ENCODE measurements at regions not wholly inside any gene's neighbourhood (a gene's known extent, or its start where the extent isn't known, plus 50 kb on each side); places are given as distances from the start of the nearest gene placed in this dataset.

DNA sequence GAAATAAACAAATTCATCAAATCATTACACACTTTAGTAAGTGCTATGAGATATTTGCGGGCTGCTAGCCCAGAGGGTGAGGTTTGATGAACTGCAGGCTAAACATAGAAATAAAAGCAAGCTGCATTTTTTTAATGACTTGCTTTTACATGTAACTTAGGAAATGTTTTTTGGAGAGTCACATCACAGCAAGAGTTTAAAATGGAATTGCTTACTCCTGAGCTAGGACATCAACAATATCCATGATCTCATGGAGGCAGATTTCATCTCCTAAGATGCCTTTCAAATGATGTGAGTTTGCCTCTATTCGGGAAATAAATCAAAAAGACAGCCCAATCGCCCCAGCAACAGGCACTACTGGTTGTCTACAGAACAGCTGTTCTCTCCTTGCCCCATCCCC is 73.4 kb upstream of the CD44 start:
- H3K4me3 ChIP-seq (ENCODE audit: low read depth in 1 of 3, low read length in 3 of 3): no peak overlapping the region
- no peak overlapping the region for H3K9ac ChIP-seq (ENCODE audit: low read depth in 1 of 2, low read length in 2 of 2)
- no peaks in the 10 kb centered on the region for H3K4me1 ChIP-seq (ENCODE audit: control insufficient read depth in 4 of 4, insufficient read depth in 4 of 4, low read length in 3 of 4)
- no peaks in the 10 kb centered on the region for H3K27me3 ChIP-seq (ENCODE audit: control insufficient read depth in 4 of 4, insufficient read depth in 4 of 4, low read length in 3 of 4)
- H3K9me3 ChIP-seq (ENCODE audit: control insufficient read depth in 4 of 4, low read length in 3 of 4): no peaks in the 10 kb centered on the region
- no peaks in the 10 kb centered on the region for H3K36me3 ChIP-seq (ENCODE audit: control insufficient read depth in 4 of 4, insufficient read depth in 3 of 4, low read depth in 1 of 4, low read length in 3 of 4)
- no peak for TF ChIP-seq FOXA1 (IDR thresholded peaks at IDR 0.05)
- TF ChIP-seq, protein P1, sequence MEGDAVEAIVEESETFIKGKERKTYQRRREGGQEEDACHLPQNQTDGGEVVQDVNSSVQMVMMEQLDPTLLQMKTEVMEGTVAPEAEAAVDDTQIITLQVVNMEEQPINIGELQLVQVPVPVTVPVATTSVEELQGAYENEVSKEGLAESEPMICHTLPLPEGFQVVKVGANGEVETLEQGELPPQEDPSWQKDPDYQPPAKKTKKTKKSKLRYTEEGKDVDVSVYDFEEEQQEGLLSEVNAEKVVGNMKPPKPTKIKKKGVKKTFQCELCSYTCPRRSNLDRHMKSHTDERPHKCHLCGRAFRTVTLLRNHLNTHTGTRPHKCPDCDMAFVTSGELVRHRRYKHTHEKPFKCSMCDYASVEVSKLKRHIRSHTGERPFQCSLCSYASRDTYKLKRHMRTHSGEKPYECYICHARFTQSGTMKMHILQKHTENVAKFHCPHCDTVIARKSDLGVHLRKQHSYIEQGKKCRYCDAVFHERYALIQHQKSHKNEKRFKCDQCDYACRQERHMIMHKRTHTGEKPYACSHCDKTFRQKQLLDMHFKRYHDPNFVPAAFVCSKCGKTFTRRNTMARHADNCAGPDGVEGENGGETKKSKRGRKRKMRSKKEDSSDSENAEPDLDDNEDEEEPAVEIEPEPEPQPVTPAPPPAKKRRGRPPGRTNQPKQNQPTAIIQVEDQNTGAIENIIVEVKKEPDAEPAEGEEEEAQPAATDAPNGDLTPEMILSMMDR (IDR thresholded peaks at IDR 0.05; ENCODE audit: low read depth, low read length, missing input control): no peak
- no peak for TF ChIP-seq JUND (IDR thresholded peaks at IDR 0.05)
- TF ChIP-seq RAD21 (IDR thresholded peaks at IDR 0.05): no peak
- no peak for TF ChIP-seq HNF4G (IDR thresholded peaks at IDR 0.05)
- TF ChIP-seq NR2F2 (IDR thresholded peaks at IDR 0.05): no peak
- no peak for TF ChIP-seq HNF4A (conservative IDR thresholded peaks at IDR 0.05)
- TF ChIP-seq FOXA2 (IDR thresholded peaks at IDR 0.05): no peak
- TF ChIP-seq, protein P2, sequence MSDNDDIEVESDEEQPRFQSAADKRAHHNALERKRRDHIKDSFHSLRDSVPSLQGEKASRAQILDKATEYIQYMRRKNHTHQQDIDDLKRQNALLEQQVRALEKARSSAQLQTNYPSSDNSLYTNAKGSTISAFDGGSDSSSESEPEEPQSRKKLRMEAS (IDR thresholded peaks at IDR 0.05): no peak
- no peak for TF ChIP-seq RXRA (IDR thresholded peaks at IDR 0.05)
- TF ChIP-seq SP1 (IDR thresholded peaks at IDR 0.05): no peak
- H3K27ac ChIP-seq (ENCODE audit: low read depth in 1 of 2, low read length in 2 of 2): no peak overlapping the region
- no peak for DNase-seq (ENCODE audit: low spot score)
- WGBS: 81% methylated on average over 3 of the region's 3 CpGs

GRCh38 chr11:35066030-35066429 is 72.9 kb upstream of the CD44 start:
- no peaks in the 10 kb centered on the region for H3K27me3 ChIP-seq (ENCODE audit: control insufficient read depth in 4 of 4, insufficient read depth in 4 of 4, low read length in 3 of 4)
- H3K4me1 ChIP-seq (ENCODE audit: control insufficient read depth in 4 of 4, insufficient read depth in 4 of 4, low read length in 3 of 4): no peaks in the 10 kb centered on the region
- WGBS: 68% methylated on average over 1 of the region's 1 CpG
- H3K27ac ChIP-seq (ENCODE audit: low read depth in 1 of 2, low read length in 2 of 2): no peak overlapping the region
- TF ChIP-seq TAF1 (conservative IDR thresholded peaks at IDR 0.05): no peak
- TF ChIP-seq RXRA (IDR thresholded peaks at IDR 0.05): no peak
- TF ChIP-seq ZBTB33 (IDR thresholded peaks at IDR 0.05): no peak
- TF ChIP-seq FOXA1 (IDR thresholded peaks at IDR 0.05): no peak
- TF ChIP-seq, protein P2 (IDR thresholded peaks at IDR 0.05): no peak
- no peak for TF ChIP-seq RAD21 (IDR thresholded peaks at IDR 0.05)
- TF ChIP-seq FOXA2 (IDR thresholded peaks at IDR 0.05): no peak
- TF ChIP-seq, protein P3, sequence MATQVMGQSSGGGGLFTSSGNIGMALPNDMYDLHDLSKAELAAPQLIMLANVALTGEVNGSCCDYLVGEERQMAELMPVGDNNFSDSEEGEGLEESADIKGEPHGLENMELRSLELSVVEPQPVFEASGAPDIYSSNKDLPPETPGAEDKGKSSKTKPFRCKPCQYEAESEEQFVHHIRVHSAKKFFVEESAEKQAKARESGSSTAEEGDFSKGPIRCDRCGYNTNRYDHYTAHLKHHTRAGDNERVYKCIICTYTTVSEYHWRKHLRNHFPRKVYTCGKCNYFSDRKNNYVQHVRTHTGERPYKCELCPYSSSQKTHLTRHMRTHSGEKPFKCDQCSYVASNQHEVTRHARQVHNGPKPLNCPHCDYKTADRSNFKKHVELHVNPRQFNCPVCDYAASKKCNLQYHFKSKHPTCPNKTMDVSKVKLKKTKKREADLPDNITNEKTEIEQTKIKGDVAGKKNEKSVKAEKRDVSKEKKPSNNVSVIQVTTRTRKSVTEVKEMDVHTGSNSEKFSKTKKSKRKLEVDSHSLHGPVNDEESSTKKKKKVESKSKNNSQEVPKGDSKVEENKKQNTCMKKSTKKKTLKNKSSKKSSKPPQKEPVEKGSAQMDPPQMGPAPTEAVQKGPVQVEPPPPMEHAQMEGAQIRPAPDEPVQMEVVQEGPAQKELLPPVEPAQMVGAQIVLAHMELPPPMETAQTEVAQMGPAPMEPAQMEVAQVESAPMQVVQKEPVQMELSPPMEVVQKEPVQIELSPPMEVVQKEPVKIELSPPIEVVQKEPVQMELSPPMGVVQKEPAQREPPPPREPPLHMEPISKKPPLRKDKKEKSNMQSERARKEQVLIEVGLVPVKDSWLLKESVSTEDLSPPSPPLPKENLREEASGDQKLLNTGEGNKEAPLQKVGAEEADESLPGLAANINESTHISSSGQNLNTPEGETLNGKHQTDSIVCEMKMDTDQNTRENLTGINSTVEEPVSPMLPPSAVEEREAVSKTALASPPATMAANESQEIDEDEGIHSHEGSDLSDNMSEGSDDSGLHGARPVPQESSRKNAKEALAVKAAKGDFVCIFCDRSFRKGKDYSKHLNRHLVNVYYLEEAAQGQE (IDR thresholded peaks at IDR 0.05): no peak
- TF ChIP-seq, protein P4, sequence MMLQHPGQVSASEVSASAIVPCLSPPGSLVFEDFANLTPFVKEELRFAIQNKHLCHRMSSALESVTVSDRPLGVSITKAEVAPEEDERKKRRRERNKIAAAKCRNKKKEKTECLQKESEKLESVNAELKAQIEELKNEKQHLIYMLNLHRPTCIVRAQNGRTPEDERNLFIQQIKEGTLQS (IDR thresholded peaks at IDR 0.05): no peak
- no peak for TF ChIP-seq YY1 (IDR thresholded peaks at IDR 0.05)
- TF ChIP-seq, protein P1 (IDR thresholded peaks at IDR 0.05; ENCODE audit: low read depth, low read length, missing input control): no peak
- no peak for TF ChIP-seq JUND (IDR thresholded peaks at IDR 0.05)
- no peak for TF ChIP-seq EGR1 (IDR thresholded peaks at IDR 0.05; ENCODE audit: low read depth in 2 of 2)
- TF ChIP-seq GABPA (IDR thresholded peaks at IDR 0.05 in 1 of 2, conservative IDR thresholded peaks at IDR 0.05 in 1 of 2): no peak
- TF ChIP-seq HNF4G (IDR thresholded peaks at IDR 0.05): no peak
- no peak for TF ChIP-seq HNF4A (conservative IDR thresholded peaks at IDR 0.05)
- no peak for TF ChIP-seq NR2F2 (IDR thresholded peaks at IDR 0.05)
- TF ChIP-seq SP1 (IDR thresholded peaks at IDR 0.05): no peak
- DNase-seq (ENCODE audit: low spot score): no peak
- no peaks in the 10 kb centered on the region for H3K36me3 ChIP-seq (ENCODE audit: control insufficient read depth in 4 of 4, insufficient read depth in 3 of 4, low read depth in 1 of 4, low read length in 3 of 4)
- no peaks in the 10 kb centered on the region for H3K9me3 ChIP-seq (ENCODE audit: control insufficient read depth in 4 of 4, low read length in 3 of 4)
- no peak overlapping the region for H3K4me3 ChIP-seq (ENCODE audit: low read depth in 1 of 3, low read length in 3 of 3)
- H3K9ac ChIP-seq (ENCODE audit: low read depth in 1 of 2, low read length in 2 of 2): no peak overlapping the region
